Stimulated activated naive CD8-positive, alpha-beta T cell treated with anti-CD3 and anti-CD28 coated beads, Interleukin-15, Interleukin-2, amounts not matched to agents 100 ng/mL and 50 ng/mL, for 24 hours (primary cell): ENCODE measurements at regions not wholly inside any gene's neighbourhood (a gene's known extent, or its start where the extent isn't known, plus 50 kb on each side); places are given as distances from the start of the nearest gene placed in this dataset.
A peak's percentile ranks its signal among the peaks of the same experiment; 100 is the strongest.
"Not testable (repeated sequence)": the region's sequence is repeated elsewhere in the genome, so short reads cannot be mapped to it uniquely, and the experiment has no call there.

Experiments
- H3K27ac Mint-ChIP-seq: one replicate; pipeline ENCODE4 v1.8.0; 2021; ENCODE audit warnings: mild to moderate bottlenecking, mixed read lengths
- H3K27me3 Mint-ChIP-seq: one replicate; pipeline ENCODE4 v1.8.0; 2021; ENCODE audit warnings: mixed read lengths
- H3K36me3 Mint-ChIP-seq: one replicate; pipeline ENCODE4 v1.8.0; 2021; ENCODE audit warnings: low read depth, mixed read lengths
- H3K4me1 Mint-ChIP-seq: one replicate; pipeline ENCODE4 v1.8.0; 2021; ENCODE audit warnings: low read depth, mixed read lengths
- H3K4me3 Mint-ChIP-seq: one replicate; pipeline ENCODE4 v1.8.0; 2021; ENCODE audit warnings: mild to moderate bottlenecking, mixed read lengths
- H3K9me3 Mint-ChIP-seq: one replicate; pipeline ENCODE4 v1.8.0; 2021; ENCODE audit warnings: mixed read lengths

DNA sequence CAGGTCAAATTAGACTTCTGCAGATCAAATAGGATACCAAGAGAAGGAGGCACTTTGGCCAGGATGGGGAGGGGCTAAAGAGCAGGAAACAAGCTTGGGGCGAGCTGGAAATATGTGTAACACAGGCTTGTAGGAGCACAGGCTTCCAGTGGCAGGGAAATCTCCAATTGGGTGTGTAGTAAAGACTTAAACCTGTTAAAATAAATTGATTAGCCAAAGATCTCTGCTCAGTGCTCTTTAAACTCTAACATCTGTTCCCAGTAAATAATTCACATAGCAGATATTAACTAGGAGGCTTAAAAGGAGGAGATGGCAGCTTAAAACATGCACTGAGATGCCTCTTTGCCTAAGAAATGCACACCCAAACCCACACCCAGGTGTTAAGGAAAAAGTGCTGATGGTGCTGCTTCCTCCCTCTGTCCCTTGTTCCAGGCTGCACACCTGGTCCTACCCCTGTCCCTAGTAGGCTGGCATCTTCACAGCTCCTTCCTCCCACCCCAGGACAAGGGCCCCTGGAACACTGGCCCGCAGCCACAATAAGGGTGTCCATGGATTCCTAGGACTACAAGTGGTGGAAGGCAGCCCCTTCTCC lies 93.5 kb upstream of the MLN start:
- no peak overlapping the region for H3K4me3 Mint-ChIP-seq

DNA sequence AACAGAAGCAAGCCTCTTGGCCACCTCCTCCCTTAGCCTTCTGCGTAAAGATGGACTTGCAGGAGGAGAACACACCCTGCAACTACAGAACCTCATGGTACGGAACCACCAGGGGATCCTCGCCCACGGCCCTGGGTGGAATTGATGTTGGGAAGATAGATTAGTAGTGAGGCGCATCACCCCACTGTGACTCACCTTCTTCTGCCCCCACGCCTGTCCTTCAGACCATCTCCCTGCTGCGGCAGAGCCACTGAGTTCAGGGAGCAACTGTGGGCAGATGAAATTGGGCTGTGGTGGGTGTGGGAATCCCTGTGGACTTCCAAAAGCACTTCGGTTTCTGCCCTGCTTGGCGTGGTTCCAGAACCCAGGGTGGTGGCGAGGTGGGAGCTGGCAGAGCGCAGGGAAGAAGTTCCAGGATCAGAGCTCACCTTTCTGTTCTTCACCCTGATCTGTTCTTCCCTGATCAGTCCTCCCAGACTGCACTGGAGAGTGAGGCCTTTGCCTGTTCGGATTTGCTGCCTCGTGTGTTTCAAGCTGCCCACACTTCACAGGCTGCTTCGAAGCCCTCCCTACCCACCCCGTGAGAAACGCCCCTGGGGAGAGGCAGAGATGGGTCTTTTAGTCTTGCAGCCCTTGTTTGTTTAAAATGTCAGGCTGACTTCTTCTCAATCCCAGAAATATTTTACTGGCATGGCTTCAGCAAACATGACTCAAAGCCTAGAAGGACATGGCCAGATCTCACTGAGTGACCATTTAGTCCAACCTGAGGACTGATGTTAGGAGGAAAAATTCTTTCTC lies 92.8 kb upstream of the MLN start:
- no peak overlapping the region for H3K27ac Mint-ChIP-seq
- H3K4me3 Mint-ChIP-seq = peak overlapping the region; percentile 19
- no peaks in the 10 kb centered on the region for H3K9me3 Mint-ChIP-seq
- H3K4me1 Mint-ChIP-seq = peaks cover 37% of the 10 kb centered on the region
- no peaks in the 10 kb centered on the region for H3K27me3 Mint-ChIP-seq
- no peaks in the 10 kb centered on the region for H3K36me3 Mint-ChIP-seq

More for the DNA sequence above, 93.5 kb upstream of the MLN start:
- H3K4me1 Mint-ChIP-seq = peaks cover 39% of the 10 kb centered on the region
- no peaks in the 10 kb centered on the region for H3K27me3 Mint-ChIP-seq
- H3K27ac Mint-ChIP-seq = no peak overlapping the region
- H3K36me3 Mint-ChIP-seq = no peaks in the 10 kb centered on the region
- H3K9me3 Mint-ChIP-seq = no peaks in the 10 kb centered on the region

DNA sequence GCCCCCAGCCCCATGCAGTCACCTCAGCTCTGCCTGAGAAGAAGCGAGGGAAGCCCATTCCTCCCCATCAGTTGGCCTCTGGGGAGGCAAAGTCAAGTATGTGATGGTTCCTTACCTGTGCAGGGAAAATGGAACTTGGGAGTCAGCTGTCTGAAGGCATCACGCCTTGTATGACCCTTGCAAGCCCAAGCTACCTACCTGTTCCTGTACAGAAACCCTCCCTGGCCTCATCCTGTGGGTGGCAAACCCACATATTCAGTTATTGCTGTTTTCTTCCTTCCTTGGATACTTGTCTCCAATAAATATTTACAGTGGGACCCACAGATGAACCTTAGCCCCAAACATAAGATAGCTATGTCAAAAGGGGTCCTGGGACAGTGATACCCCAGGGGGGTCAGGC lies 92.2 kb upstream of the MLN start:
- Mint-ChIP-seq H3K27ac (no peak overlapping the region), H3K36me3 (no peaks in the 10 kb centered on the region), H3K27me3 (no peaks in the 10 kb centered on the region), H3K4me1 (peaks cover 37% of the 10 kb centered on the region), H3K9me3 (no peaks in the 10 kb centered on the region), H3K4me3 (peak overlapping the region; percentile 19)

GRCh38 chr6:33895296-33895695 lies 91.5 kb upstream of the MLN start:
- Mint-ChIP-seq H3K36me3 (no peaks in the 10 kb centered on the region), H3K9me3 (no peaks in the 10 kb centered on the region), H3K27me3 (no peaks in the 10 kb centered on the region), H3K4me3 (no peak overlapping the region), H3K27ac (no peak overlapping the region), H3K4me1 (peaks cover 37% of the 10 kb centered on the region)

- Mint-ChIP-seq H3K9me3 (no peaks in the 10 kb centered on the region), H3K36me3 (no peaks in the 10 kb centered on the region), H3K4me3 (no peak overlapping the region), H3K27ac (no peak overlapping the region), H3K4me1 (peaks cover 37% of the 10 kb centered on the region), H3K27me3 (no peaks in the 10 kb centered on the region)
Observed at GRCh38 chr6:33894438-33894837, 90.6 kb upstream of the MLN start.

DNA sequence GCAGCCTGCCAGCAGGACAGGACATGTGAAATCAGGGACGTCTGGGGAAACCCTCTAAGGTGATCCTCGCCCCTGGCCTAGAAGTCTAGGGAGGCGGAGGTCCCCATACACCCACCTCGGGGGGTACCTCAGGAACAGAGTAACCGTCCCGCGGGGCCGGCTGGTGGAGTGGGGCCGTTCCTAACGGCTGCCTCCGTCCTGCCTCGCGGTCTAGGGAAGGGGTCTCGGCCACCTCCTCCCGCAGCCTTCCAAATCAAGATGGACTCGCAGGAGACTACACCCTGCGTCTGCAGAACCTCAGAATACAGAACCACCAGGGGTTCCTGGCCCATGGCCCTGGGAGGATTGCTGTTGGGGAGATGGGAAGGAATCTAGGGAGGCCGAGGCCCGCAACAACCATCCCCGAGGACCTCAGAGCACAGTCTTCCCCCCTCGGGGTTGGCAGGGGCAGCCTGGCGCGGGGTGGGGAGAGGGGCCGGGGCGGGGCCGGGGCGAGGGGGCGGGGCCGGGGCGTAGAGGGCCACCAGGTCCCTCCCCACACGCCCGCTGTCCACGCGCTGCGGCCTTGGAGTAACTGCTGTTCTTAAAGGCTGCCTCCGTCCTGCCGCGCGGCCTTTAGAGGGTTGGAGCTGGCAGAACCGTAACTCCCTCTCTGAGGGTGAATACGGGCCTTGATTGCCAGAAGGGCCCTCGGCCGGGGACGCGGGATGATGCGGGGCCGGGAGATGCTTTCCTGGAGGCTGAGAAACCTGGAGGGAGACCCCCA lies 89.0 kb upstream of the MLN start:
- Mint-ChIP-seq H3K4me3 (no peak overlapping the region), H3K9me3 (no peaks in the 10 kb centered on the region), H3K36me3 (no peaks in the 10 kb centered on the region), H3K4me1 (peaks cover 37% of the 10 kb centered on the region), H3K27me3 (no peaks in the 10 kb centered on the region), H3K27ac (no peak overlapping the region)

GRCh38 chr6:33888664-33889200 lies 84.9 kb upstream of the MLN start:
- Mint-ChIP-seq H3K9me3 (no peaks in the 10 kb centered on the region), H3K27ac (no peak overlapping the region), H3K4me3 (no peak overlapping the region), H3K4me1 (peaks cover under 1% of the 10 kb centered on the region), H3K36me3 (no peaks in the 10 kb centered on the region), H3K27me3 (peaks cover 3% of the 10 kb centered on the region)

GRCh38 chr6:33888183-33888582 lies 84.4 kb upstream of the MLN start:
- no peak overlapping the region for H3K27ac Mint-ChIP-seq
- H3K4me3 Mint-ChIP-seq = no peak overlapping the region
- peaks cover 3% of the 10 kb centered on the region for H3K27me3 Mint-ChIP-seq
- no peaks in the 10 kb centered on the region for H3K36me3 Mint-ChIP-seq
- H3K9me3 Mint-ChIP-seq = no peaks in the 10 kb centered on the region
- no peaks in the 10 kb centered on the region for H3K4me1 Mint-ChIP-seq

- H3K27me3 Mint-ChIP-seq = peaks cover 3% of the 10 kb centered on the region
- no peaks in the 10 kb centered on the region for H3K4me1 Mint-ChIP-seq
- no peaks in the 10 kb centered on the region for H3K36me3 Mint-ChIP-seq
- no peaks in the 10 kb centered on the region for H3K9me3 Mint-ChIP-seq
- H3K27ac Mint-ChIP-seq = no peak overlapping the region
- no peak overlapping the region for H3K4me3 Mint-ChIP-seq
Observed at GRCh38 chr6:33886673-33887144, 82.9 kb upstream of the MLN start.

DNA sequence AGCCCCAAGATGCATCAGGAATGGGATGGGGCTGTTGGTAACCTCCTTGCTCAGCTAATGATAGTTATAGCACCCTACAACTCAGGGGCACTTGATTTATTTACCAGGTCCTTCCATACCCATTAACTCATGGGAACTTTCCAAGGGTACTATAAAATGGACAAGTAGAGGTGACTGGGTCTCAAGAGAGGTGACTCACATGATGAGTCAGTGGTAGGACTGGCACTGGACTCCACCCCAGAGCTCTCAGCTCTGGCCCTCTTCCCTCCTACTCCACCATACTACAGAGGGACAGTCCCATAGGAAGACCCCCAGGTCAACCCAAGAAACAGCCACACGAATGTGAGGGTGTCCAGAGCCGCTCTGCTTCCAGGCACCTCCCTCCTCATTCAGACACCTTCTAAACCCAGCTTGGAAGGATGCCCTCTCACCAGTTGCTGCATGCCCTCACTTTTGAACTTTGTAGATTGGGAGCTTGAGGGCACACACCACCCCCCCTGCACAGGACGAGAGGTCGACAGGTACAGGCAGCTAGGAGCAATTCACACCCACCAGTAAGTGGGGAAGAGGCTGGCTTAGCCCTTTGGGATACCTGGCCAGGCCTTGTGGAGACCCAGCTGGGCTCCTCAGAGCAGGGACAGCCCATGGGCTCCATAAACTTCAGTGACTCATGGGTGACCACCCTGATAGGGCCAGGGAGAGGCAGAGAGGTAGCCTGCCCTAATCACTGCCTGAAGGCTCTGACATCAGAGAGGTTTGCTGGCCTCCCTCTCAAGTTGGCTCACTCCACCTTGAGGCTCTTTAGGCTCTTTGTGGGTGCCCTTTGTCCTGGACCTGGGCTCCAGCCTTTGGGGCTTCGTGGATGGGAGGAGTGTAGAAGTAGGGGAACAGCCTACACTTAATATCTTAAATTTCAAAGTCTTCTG lies 81.6 kb upstream of the MLN start:
- Mint-ChIP-seq H3K4me3 (no peak overlapping the region), H3K4me1 (no peaks in the 10 kb centered on the region), H3K27ac (no peak overlapping the region), H3K36me3 (no peaks in the 10 kb centered on the region), H3K9me3 (no peaks in the 10 kb centered on the region), H3K27me3 (peaks cover 3% of the 10 kb centered on the region)

DNA sequence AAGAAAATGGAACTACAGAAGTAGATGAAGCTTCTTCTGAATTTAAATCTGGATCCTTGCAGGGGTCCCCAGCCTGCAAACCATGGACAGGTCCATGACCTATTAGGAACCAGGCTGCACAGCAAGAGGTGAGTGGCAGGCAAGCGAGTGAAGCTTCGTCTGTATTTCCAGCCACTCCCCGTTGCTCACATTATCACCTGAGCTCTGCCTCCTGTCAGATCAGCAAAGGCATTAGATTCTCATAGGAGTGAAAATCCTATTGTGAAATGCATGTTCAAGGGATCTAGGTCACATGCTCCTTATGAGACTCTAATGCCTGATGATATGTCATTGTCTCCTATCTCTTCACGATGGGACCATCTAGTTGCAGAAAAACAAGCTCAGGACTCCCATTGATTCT lies 79.8 kb upstream of the MLN start:
- H3K27ac Mint-ChIP-seq, H3K4me1 Mint-ChIP-seq, H3K27me3 Mint-ChIP-seq, H3K4me3 Mint-ChIP-seq, H3K9me3 Mint-ChIP-seq, H3K36me3 Mint-ChIP-seq: not testable (repeated sequence)

DNA sequence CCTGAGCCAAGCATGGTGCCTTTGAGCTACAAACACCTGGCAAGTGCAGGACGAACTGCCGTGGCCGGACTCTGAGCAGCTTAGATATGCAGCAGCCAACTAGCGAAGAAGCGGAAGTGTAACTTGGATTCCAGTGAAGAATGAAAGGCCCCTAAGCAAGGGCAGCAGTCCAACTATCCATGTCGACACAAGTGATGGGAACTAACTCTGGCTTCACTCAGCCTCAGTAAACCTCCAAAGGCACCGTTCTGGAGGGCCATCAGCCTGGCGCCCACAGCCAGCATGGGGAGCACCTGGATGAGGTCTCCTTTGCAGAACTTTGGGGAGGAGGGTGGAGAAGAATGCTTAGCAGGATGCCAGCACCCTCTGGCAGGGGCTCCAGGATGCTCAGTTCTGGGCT lies 78.4 kb upstream of the MLN start:
- H3K9me3 Mint-ChIP-seq = no peaks in the 10 kb centered on the region
- H3K4me1 Mint-ChIP-seq = no peaks in the 10 kb centered on the region
- no peak overlapping the region for H3K4me3 Mint-ChIP-seq
- peak overlapping the region; percentile 71 for H3K27ac Mint-ChIP-seq
- H3K27me3 Mint-ChIP-seq = peaks cover 5% of the 10 kb centered on the region
- no peaks in the 10 kb centered on the region for H3K36me3 Mint-ChIP-seq

DNA sequence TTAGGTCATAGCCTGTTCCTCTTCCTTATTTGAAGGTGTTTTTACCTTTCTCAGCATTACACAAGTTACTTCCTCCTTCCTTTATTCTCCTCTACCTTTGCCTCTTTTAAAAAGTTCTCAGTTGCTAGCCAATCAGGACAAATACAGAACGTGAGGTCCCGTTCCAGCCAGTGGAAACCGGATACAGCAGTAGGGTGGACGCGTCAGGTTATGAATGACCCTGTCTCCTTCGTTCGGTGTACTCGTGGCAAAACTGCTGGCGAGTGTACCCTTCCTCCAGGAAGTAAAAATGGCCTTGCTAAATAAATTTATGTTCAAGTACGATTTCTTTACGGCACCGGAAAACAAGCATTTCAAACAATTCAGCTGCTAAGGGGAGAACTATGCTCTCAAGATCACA lies 77.0 kb upstream of the MLN start:
- no peaks in the 10 kb centered on the region for H3K4me1 Mint-ChIP-seq
- no peaks in the 10 kb centered on the region for H3K36me3 Mint-ChIP-seq
- H3K4me3 Mint-ChIP-seq = no peak overlapping the region
- peaks cover 6% of the 10 kb centered on the region for H3K27me3 Mint-ChIP-seq
- no peak overlapping the region for H3K27ac Mint-ChIP-seq
- H3K9me3 Mint-ChIP-seq = no peaks in the 10 kb centered on the region

GRCh38 chr6:33880104-33880678 lies 76.4 kb upstream of the MLN start:
- Mint-ChIP-seq H3K9me3 (no peaks in the 10 kb centered on the region), H3K27me3 (peaks cover 6% of the 10 kb centered on the region), H3K4me1 (no peaks in the 10 kb centered on the region), H3K36me3 (no peaks in the 10 kb centered on the region), H3K27ac (no peak overlapping the region), H3K4me3 (no peak overlapping the region)
